SU-DHL-6 (cell line): ENCODE measurements at regions not wholly inside any gene's neighbourhood (a gene's known extent, or its start where the extent isn't known, plus 50 kb on each side); places are given as distances from the start of the nearest gene placed in this dataset.

ENCODE experiments used
- H2AFZ ChIP-seq: fragments of 200-600 bp; sonication (generic); 2 replicates; pipeline ENCODE4 v1.6.1; 2014; ENCODE audit warnings: low read depth, mild to moderate bottlenecking, moderate library complexity, mixed read lengths, antibody characterized with exemption, low read length; ENCODE audit not compliant: severe bottlenecking
- H3F3A ChIP-seq: fragments of 200-600 bp; shearing (Covaris generic); 2 replicates; pipeline ENCODE4 v1.6.0; 2016; ENCODE audit warnings: antibody characterized with exemption, mild to moderate bottlenecking; ENCODE audit not compliant: insufficient read depth
- H3K27ac ChIP-seq: fragments of 200-600 bp; sonication (generic); 2 replicates; pipeline ENCODE4 v1.5.1; 2016; ENCODE audit warnings: low read depth, mild to moderate bottlenecking, low read length, moderate library complexity, mixed read lengths
- H3K27me3 ChIP-seq: fragments of 200-600 bp; sonication (generic), shearing (Covaris generic); 2 replicates; pipeline ENCODE4 v1.6.0; 2014; ENCODE audit warnings: mild to moderate bottlenecking, low read length
- H3K36me3 ChIP-seq: fragments of 200-600 bp; sonication (generic); 2 replicates; pipeline ENCODE4 v1.6.1; 2014; ENCODE audit warnings: mild to moderate bottlenecking, low read length, mixed read lengths
- H3K4me2 ChIP-seq: fragments of 300-600, 200-600 bp; shearing (Covaris generic), sonication (generic); 2 replicates; pipeline ENCODE4 v1.6.0; 2014; ENCODE audit warnings: low read length, low read depth, mild to moderate bottlenecking; ENCODE audit not compliant: poor library complexity, severe bottlenecking
- H3K4me3 ChIP-seq: fragments of 200-600 bp; sonication (generic); 2 replicates; pipeline ENCODE4 v1.5.1; 2014; ENCODE audit warnings: antibody characterized with exemption, low read length, mild to moderate bottlenecking, mixed read lengths; ENCODE audit not compliant: insufficient read depth, poor library complexity, severe bottlenecking
- H3K79me2 ChIP-seq: fragments of 200-600 bp; sonication (generic); 2 replicates; pipeline ENCODE4 v1.6.1; 2014; ENCODE audit warnings: mild to moderate bottlenecking, low read length, moderate library complexity; ENCODE audit not compliant: insufficient read depth
- H3K9ac ChIP-seq: fragments of 200-600 bp; sonication (generic); 2 replicates; pipeline ENCODE4 v1.7.0; 2014; ENCODE audit warnings: mild to moderate bottlenecking, low read length
- H3K9me2 ChIP-seq: fragments of 200-600 bp; sonication (generic); replicated peaks from 2 replicates; pipeline ENCODE4 v1.6.1; 2014; ENCODE audit warnings: low read length; ENCODE audit not compliant: insufficient read depth
- H3K9me3 ChIP-seq: fragments of 200-600 bp; sonication (generic); 2 replicates; pipeline ENCODE4 v1.6.1; 2014; ENCODE audit warnings: low read length, mixed read lengths; ENCODE audit not compliant: insufficient read depth
- H4K20me1 ChIP-seq: fragments of 200-600 bp; sonication (generic); 2 replicates; pipeline ENCODE4 v1.6.1; 2014; ENCODE audit warnings: low read depth, mild to moderate bottlenecking, antibody characterized with exemption, low read length, moderate library complexity, mixed read lengths
- EZH2phosphoT487 ChIP-seq: fragments of 200-600 bp; sonication (generic), shearing (Covaris generic); conservative IDR thresholded peaks from 2 replicates; pipeline ENCODE4 v1.6.1; 2018; ENCODE audit warnings: mild to moderate bottlenecking, antibody characterized with exemption, low read length, moderate library complexity, mixed read lengths
- TF ChIP-seq, protein P1 (sequence below): fragments of 200-600 bp; sonication (generic); IDR thresholded peaks from one replicate; pipeline ENCODE4 v1.5.1; 2017; ENCODE audit warnings: antibody characterized with exemption, mild to moderate bottlenecking, low read length, moderate library complexity; ENCODE audit not compliant: insufficient read depth, poor library complexity, severe bottlenecking

GRCh38 chr2:176818076-176818475 is 394.5 kb upstream of the HNRNPA3 start:
- Histone ChIP-seq H3K9me2 (no peaks in the 10 kb centered on the region), H2AFZ (no peak overlapping the region), H3K36me3 (no peaks in the 10 kb centered on the region), H3K4me3 (no peak overlapping the region), H3K9me3 (no peaks in the 10 kb centered on the region), H3K9ac (no peak overlapping the region), H3F3A (no peaks in the 10 kb centered on the region), H4K20me1 (no peaks in the 10 kb centered on the region), H3K27ac (no peak overlapping the region), H3K79me2 (no peaks in the 10 kb centered on the region), H3K4me2 (no peak overlapping the region), H3K27me3 (no peaks in the 10 kb centered on the region)
- TF ChIP-seq, protein P1, sequence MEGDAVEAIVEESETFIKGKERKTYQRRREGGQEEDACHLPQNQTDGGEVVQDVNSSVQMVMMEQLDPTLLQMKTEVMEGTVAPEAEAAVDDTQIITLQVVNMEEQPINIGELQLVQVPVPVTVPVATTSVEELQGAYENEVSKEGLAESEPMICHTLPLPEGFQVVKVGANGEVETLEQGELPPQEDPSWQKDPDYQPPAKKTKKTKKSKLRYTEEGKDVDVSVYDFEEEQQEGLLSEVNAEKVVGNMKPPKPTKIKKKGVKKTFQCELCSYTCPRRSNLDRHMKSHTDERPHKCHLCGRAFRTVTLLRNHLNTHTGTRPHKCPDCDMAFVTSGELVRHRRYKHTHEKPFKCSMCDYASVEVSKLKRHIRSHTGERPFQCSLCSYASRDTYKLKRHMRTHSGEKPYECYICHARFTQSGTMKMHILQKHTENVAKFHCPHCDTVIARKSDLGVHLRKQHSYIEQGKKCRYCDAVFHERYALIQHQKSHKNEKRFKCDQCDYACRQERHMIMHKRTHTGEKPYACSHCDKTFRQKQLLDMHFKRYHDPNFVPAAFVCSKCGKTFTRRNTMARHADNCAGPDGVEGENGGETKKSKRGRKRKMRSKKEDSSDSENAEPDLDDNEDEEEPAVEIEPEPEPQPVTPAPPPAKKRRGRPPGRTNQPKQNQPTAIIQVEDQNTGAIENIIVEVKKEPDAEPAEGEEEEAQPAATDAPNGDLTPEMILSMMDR = no peak
- TF ChIP-seq EZH2phosphoT487 = no peak

DNA sequence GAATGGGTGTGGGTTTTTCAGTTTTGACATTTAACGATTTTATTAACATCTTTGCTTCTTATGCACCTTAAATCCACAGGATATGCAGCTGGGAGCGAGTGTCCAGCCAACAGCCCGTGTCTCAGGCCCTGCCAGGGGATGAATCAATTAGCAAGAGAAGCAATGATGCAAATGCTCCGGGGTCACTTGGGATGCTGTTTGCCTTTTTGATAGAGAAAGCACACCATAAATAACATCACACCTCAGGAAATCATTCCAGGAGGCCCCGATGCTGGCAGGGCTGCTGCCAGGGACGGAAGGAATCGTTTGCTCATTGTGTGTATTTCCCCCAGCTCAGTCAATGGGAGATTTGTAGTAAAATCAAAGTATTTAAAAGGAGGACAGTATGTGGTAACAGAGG is 394.0 kb upstream of the HNRNPA3 start:
- Histone ChIP-seq H3K9ac (no peak overlapping the region), H3F3A (no peaks in the 10 kb centered on the region), H3K9me3 (no peaks in the 10 kb centered on the region), H2AFZ (no peak overlapping the region), H3K27ac (no peak overlapping the region), H3K36me3 (no peaks in the 10 kb centered on the region), H3K27me3 (no peaks in the 10 kb centered on the region), H3K4me3 (no peak overlapping the region), H3K79me2 (no peaks in the 10 kb centered on the region), H3K4me2 (no peak overlapping the region), H3K9me2 (no peaks in the 10 kb centered on the region), H4K20me1 (no peaks in the 10 kb centered on the region)
- TF ChIP-seq EZH2phosphoT487 = no peak
- TF ChIP-seq, protein P1 = no peak

- H3K4me3 ChIP-seq = no peak overlapping the region
- no peaks in the 10 kb centered on the region for H4K20me1 ChIP-seq
- no peaks in the 10 kb centered on the region for H3F3A ChIP-seq
- H3K9me3 ChIP-seq = no peaks in the 10 kb centered on the region
- no peaks in the 10 kb centered on the region for H3K79me2 ChIP-seq
- H3K27me3 ChIP-seq = no peaks in the 10 kb centered on the region
- no peaks in the 10 kb centered on the region for H3K9me2 ChIP-seq
- no peak overlapping the region for H3K27ac ChIP-seq
- no peak overlapping the region for H2AFZ ChIP-seq
- no peak overlapping the region for H3K4me2 ChIP-seq
- H3K36me3 ChIP-seq = no peaks in the 10 kb centered on the region
- TF ChIP-seq, protein P1 = no peak
- no peak for TF ChIP-seq EZH2phosphoT487
- H3K9ac ChIP-seq = no peak overlapping the region
Observed at GRCh38 chr2:176819306-176819705, 393.3 kb upstream of the HNRNPA3 start.
